ENCODE measurements at regions not wholly inside any gene's neighbourhood (a gene's known extent, or its start where the extent isn't known, plus 50 kb on each side); places are given as distances from the start of the nearest gene placed in this dataset.

- no peak overlapping the region for H3K4me3 ChIP-seq (ENCODE audit: low read length)
- no peak overlapping the region for H3K27ac ChIP-seq (ENCODE audit: low read length)
- peaks cover 11% of the 10 kb centered on the region for H3K27me3 ChIP-seq (ENCODE audit: low read depth, low read length)
- H3K4me2 ChIP-seq (ENCODE audit: low read length): no peak overlapping the region
- H4K20me1 ChIP-seq (ENCODE audit: insufficient read depth, low read length): no peaks in the 10 kb centered on the region
- H3K9me3 ChIP-seq (ENCODE audit: insufficient read depth, low read length): no peaks in the 10 kb centered on the region
- H3K4me1 ChIP-seq (ENCODE audit: low read length): no peaks in the 10 kb centered on the region
- H3K36me3 ChIP-seq (replicated peaks; ENCODE audit: low read depth, low read length): no peaks in the 10 kb centered on the region
- no peak overlapping the region for H2AFZ ChIP-seq (ENCODE audit: low read depth, low read length)
- TF ChIP-seq CTCF (IDR thresholded peaks at IDR 0.05; ENCODE audit: low read depth, low read length) (no peak), EZH2phosphoT487 (IDR thresholded peaks at IDR 0.05; ENCODE audit: low read depth) (no peak)
- H3K79me2 ChIP-seq (ENCODE audit: low read length): no peaks in the 10 kb centered on the region
- no peak overlapping the region for H3K9ac ChIP-seq (ENCODE audit: low read length)
Measured at GRCh38 chr17:51419476-51419875, 159.1 kb downstream of the UTP18 start.

- Histone ChIP-seq H3K4me3 (ENCODE audit: low read length) (no peak overlapping the region), H3K4me1 (ENCODE audit: low read length) (no peaks in the 10 kb centered on the region), H4K20me1 (ENCODE audit: insufficient read depth, low read length) (no peaks in the 10 kb centered on the region), H3K9me3 (ENCODE audit: insufficient read depth, low read length) (no peaks in the 10 kb centered on the region), H3K27ac (ENCODE audit: low read length) (no peak overlapping the region), H3K27me3 (ENCODE audit: low read depth, low read length) (peaks cover 11% of the 10 kb centered on the region), H3K36me3 (replicated peaks; ENCODE audit: low read depth, low read length) (no peaks in the 10 kb centered on the region), H3K9ac (ENCODE audit: low read length) (no peak overlapping the region), H3K4me2 (ENCODE audit: low read length) (no peak overlapping the region), H3K79me2 (ENCODE audit: low read length) (no peaks in the 10 kb centered on the region), H2AFZ (ENCODE audit: low read depth, low read length) (no peak overlapping the region)
- no peak for TF ChIP-seq EZH2phosphoT487 (IDR thresholded peaks at IDR 0.05; ENCODE audit: low read depth)
- no peak for TF ChIP-seq CTCF (IDR thresholded peaks at IDR 0.05; ENCODE audit: low read depth, low read length)
Measured at GRCh38 chr17:51421525-51421924, 161.2 kb downstream of the UTP18 start.

- Histone ChIP-seq H4K20me1 (ENCODE audit: insufficient read depth, low read length) (no peaks in the 10 kb centered on the region), H3K4me1 (ENCODE audit: low read length) (no peaks in the 10 kb centered on the region), H3K36me3 (replicated peaks; ENCODE audit: low read depth, low read length) (no peaks in the 10 kb centered on the region), H3K27me3 (ENCODE audit: low read depth, low read length) (peaks cover 7% of the 10 kb centered on the region; the same call in 1 of the 2 replicates), H2AFZ (ENCODE audit: low read depth, low read length) (no peak overlapping the region), H3K4me2 (ENCODE audit: low read length) (no peak overlapping the region), H3K9ac (ENCODE audit: low read length) (no peak overlapping the region), H3K9me3 (ENCODE audit: insufficient read depth, low read length) (no peaks in the 10 kb centered on the region), H3K27ac (ENCODE audit: low read length) (no peak overlapping the region), H3K79me2 (ENCODE audit: low read length) (no peaks in the 10 kb centered on the region), H3K4me3 (ENCODE audit: low read length) (no peak overlapping the region)
- TF ChIP-seq EZH2phosphoT487 (IDR thresholded peaks at IDR 0.05; ENCODE audit: low read depth) (no peak), CTCF (IDR thresholded peaks at IDR 0.05; ENCODE audit: low read depth, low read length) (no peak)
Measured at GRCh38 chr17:51422634-51423033, 162.3 kb downstream of the UTP18 start.

GRCh38 chr17:51423421-51424160 lies 163.2 kb downstream of the UTP18 start:
- no peak overlapping the region for H2AFZ ChIP-seq (ENCODE audit: low read depth, low read length)
- TF ChIP-seq CTCF (IDR thresholded peaks at IDR 0.05; ENCODE audit: low read depth, low read length): no peak
- TF ChIP-seq EZH2phosphoT487 (IDR thresholded peaks at IDR 0.05; ENCODE audit: low read depth): no peak
- no peaks in the 10 kb centered on the region for H3K4me1 ChIP-seq (ENCODE audit: low read length)
- H3K4me3 ChIP-seq (ENCODE audit: low read length): no peak overlapping the region
- H3K4me2 ChIP-seq (ENCODE audit: low read length): no peak overlapping the region
- H3K9ac ChIP-seq (ENCODE audit: low read length): no peak overlapping the region
- no peaks in the 10 kb centered on the region for H4K20me1 ChIP-seq (ENCODE audit: insufficient read depth, low read length)
- H3K9me3 ChIP-seq (ENCODE audit: insufficient read depth, low read length): no peaks in the 10 kb centered on the region
- H3K36me3 ChIP-seq (replicated peaks; ENCODE audit: low read depth, low read length): no peaks in the 10 kb centered on the region
- H3K27ac ChIP-seq (ENCODE audit: low read length): no peak overlapping the region
- no peaks in the 10 kb centered on the region for H3K79me2 ChIP-seq (ENCODE audit: low read length)
- peaks cover 1% of the 10 kb centered on the region; the same call in 1 of the 2 replicates for H3K27me3 ChIP-seq (ENCODE audit: low read depth, low read length)
